Endothelial cell (in vitro differentiated cells): ENCODE measurements at regions not wholly inside any gene's neighbourhood (a gene's known extent, or its start where the extent isn't known, plus 50 kb on each side); places are given as distances from the start of the nearest gene placed in this dataset.

Experiments
- DNase-seq: peaks from one replicate; pipeline ENCODE4 v3.0.0; 2021; ENCODE audit warnings: low spot score
- H3K27ac Mint-ChIP-seq: one replicate; pipeline ENCODE4 v1.8.0; 2021; ENCODE audit warnings: mixed read lengths, inconsistent platforms; ENCODE audit not compliant: unreplicated experiment
- H3K27me3 Mint-ChIP-seq: one replicate; pipeline ENCODE4 v1.8.0; 2021; ENCODE audit warnings: mild to moderate bottlenecking, moderate library complexity, mixed read lengths, inconsistent platforms; ENCODE audit not compliant: unreplicated experiment
- H3K36me3 Mint-ChIP-seq: one replicate; pipeline ENCODE4 v1.8.0; 2021; ENCODE audit warnings: mild to moderate bottlenecking, low read depth, mixed read lengths, inconsistent platforms; ENCODE audit not compliant: unreplicated experiment
- H3K4me1 Mint-ChIP-seq: one replicate; pipeline ENCODE4 v1.8.0; 2021; ENCODE audit warnings: mild to moderate bottlenecking, mixed read lengths, inconsistent platforms; ENCODE audit not compliant: unreplicated experiment
- H3K4me3 Mint-ChIP-seq: one replicate; pipeline ENCODE4 v1.8.0; 2021; ENCODE audit warnings: mild to moderate bottlenecking, mixed read lengths, inconsistent platforms; ENCODE audit not compliant: unreplicated experiment
- H3K9me3 Mint-ChIP-seq: one replicate; pipeline ENCODE4 v1.8.0; 2021; ENCODE audit warnings: mixed read lengths, inconsistent platforms; ENCODE audit not compliant: unreplicated experiment
- CTCF ChIP-seq: fragments of 200-600 bp; sonication (generic); IDR thresholded peaks from one replicate; pipeline ENCODE4 v1.5.0; 2021; ENCODE audit warnings: antibody characterized with exemption; ENCODE audit not compliant: unreplicated experiment

- DNase-seq = no peak
- TF ChIP-seq CTCF = peak; percentile 17
- H3K27ac Mint-ChIP-seq = no peak overlapping the region
- peaks cover 2% of the 10 kb centered on the region for H3K27me3 Mint-ChIP-seq
- H3K9me3 Mint-ChIP-seq = no peaks in the 10 kb centered on the region
- no peak overlapping the region for H3K4me3 Mint-ChIP-seq
- H3K36me3 Mint-ChIP-seq = no peaks in the 10 kb centered on the region
- H3K4me1 Mint-ChIP-seq = no peaks in the 10 kb centered on the region
Measured at GRCh38 chr5:108481355-108481931, 99.5 kb upstream of the FBXL17 start.

- no peaks in the 10 kb centered on the region for H3K36me3 Mint-ChIP-seq
Measured at GRCh38 chr5:108472237-108472636, 90.3 kb upstream of the FBXL17 start.

GRCh38 chr5:108467563-108467962 is 85.7 kb upstream of the FBXL17 start:
- H3K27me3 Mint-ChIP-seq = no peaks in the 10 kb centered on the region
- H3K4me1 Mint-ChIP-seq = no peaks in the 10 kb centered on the region
- H3K36me3 Mint-ChIP-seq = no peaks in the 10 kb centered on the region
- H3K4me3 Mint-ChIP-seq = no peak overlapping the region
- no peaks in the 10 kb centered on the region for H3K9me3 Mint-ChIP-seq
- TF ChIP-seq CTCF = no peak
- no peak for DNase-seq
- H3K27ac Mint-ChIP-seq = no peak overlapping the region

More at GRCh38 chr5:108472237-108472636, 90.3 kb upstream of the FBXL17 start:
- Mint-ChIP-seq H3K4me1 (no peaks in the 10 kb centered on the region), H3K9me3 (peaks cover 4% of the 10 kb centered on the region), H3K27me3 (no peaks in the 10 kb centered on the region), H3K27ac (no peak overlapping the region), H3K4me3 (no peak overlapping the region)
- no peak for TF ChIP-seq CTCF
- DNase-seq = no peak

GRCh38 chr5:108461628-108462367 is 79.9 kb upstream of the FBXL17 start:
- Mint-ChIP-seq H3K4me1 (no peaks in the 10 kb centered on the region), H3K9me3 (no peaks in the 10 kb centered on the region), H3K36me3 (no peaks in the 10 kb centered on the region), H3K27ac (no peak overlapping the region), H3K27me3 (peaks cover 3% of the 10 kb centered on the region), H3K4me3 (no peak overlapping the region)
- DNase-seq = no peak
- no peak for TF ChIP-seq CTCF

GRCh38 chr5:108459769-108460168 is 77.9 kb upstream of the FBXL17 start:
- H3K36me3 Mint-ChIP-seq = peaks cover 2% of the 10 kb centered on the region

More at GRCh38 chr5:108459769-108460168, 77.9 kb upstream of the FBXL17 start:
- Mint-ChIP-seq H3K27me3 (peaks cover 3% of the 10 kb centered on the region), H3K9me3 (no peaks in the 10 kb centered on the region), H3K27ac (no peak overlapping the region), H3K4me3 (no peak overlapping the region), H3K4me1 (no peaks in the 10 kb centered on the region)
- DNase-seq = no peak
- no peak for TF ChIP-seq CTCF
